ENCODE measurements at regions not wholly inside any gene's neighbourhood (a gene's known extent, or its start where the extent isn't known, plus 50 kb on each side); places are given as distances from the start of the nearest gene placed in this dataset.

DNA sequence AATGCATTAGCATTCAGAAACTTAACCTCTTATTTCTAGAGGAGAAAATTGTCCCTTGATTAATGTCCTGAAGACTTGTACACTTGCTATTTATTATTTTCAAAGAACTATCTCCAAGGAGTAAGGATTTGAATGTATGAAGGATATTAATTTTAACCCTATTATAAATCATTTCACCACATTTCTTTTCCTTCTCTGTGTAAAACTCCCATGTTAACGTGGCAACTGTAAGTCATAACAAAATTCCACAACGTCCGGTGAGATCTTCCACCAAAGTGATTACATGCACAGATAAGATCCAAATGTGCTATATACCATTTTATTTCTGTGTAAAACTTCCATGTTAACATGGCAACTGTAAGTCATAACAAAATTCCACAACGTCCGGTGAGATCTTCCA lies 229.1 kb upstream of the ARHGEF26 start:
- TF ChIP-seq EZH2phosphoT487 (IDR thresholded peaks at IDR 0.05; ENCODE audit: borderline replicate concordance, low read length), result no peak
- TF ChIP-seq, protein P1, sequence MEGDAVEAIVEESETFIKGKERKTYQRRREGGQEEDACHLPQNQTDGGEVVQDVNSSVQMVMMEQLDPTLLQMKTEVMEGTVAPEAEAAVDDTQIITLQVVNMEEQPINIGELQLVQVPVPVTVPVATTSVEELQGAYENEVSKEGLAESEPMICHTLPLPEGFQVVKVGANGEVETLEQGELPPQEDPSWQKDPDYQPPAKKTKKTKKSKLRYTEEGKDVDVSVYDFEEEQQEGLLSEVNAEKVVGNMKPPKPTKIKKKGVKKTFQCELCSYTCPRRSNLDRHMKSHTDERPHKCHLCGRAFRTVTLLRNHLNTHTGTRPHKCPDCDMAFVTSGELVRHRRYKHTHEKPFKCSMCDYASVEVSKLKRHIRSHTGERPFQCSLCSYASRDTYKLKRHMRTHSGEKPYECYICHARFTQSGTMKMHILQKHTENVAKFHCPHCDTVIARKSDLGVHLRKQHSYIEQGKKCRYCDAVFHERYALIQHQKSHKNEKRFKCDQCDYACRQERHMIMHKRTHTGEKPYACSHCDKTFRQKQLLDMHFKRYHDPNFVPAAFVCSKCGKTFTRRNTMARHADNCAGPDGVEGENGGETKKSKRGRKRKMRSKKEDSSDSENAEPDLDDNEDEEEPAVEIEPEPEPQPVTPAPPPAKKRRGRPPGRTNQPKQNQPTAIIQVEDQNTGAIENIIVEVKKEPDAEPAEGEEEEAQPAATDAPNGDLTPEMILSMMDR (IDR thresholded peaks at IDR 0.05; ENCODE audit: low read depth, low read length, poor library complexity, severe bottlenecking), result no peak
